SK-N-SH treated with all-trans-retinoic acid at 6 μM for 48 hours (cell line): ENCODE measurements at regions not wholly inside any gene's neighbourhood (a gene's known extent, or its start where the extent isn't known, plus 50 kb on each side); places are given as distances from the start of the nearest gene placed in this dataset.

Experiments used
- ATAC-seq: fragments of 200-7000 bp; cut with Tn5 transposase; 3 replicates; pipeline ENCODE4 v1.9.1; 2020; ENCODE audit warnings: mild to moderate bottlenecking, moderate library complexity
- ARNTL ChIP-seq: fragments of 450-650 bp; formaldehyde crosslinking; IDR thresholded peaks from 2 replicates; pipeline ENCODE4 v1.5.0; 2020; ENCODE audit warnings: low read depth, mild to moderate bottlenecking, moderate library complexity, borderline replicate concordance
- BACH2 ChIP-seq: fragments of 250-450 bp; sonication (Bioruptor Pico); IDR thresholded peaks from 2 replicates; pipeline ENCODE4 v1.9.0; 2021; ENCODE audit warnings: mild to moderate bottlenecking, borderline replicate concordance
- CREB5 ChIP-seq: fragments of 250-450 bp; sonication (Bioruptor Pico); IDR thresholded peaks from 2 replicates; pipeline ENCODE4 v1.5.1; 2020; ENCODE audit warnings: low read depth, mild to moderate bottlenecking, moderate library complexity
- CSDC2 ChIP-seq: fragments of 250-450 bp; sonication (Bioruptor Pico); IDR thresholded peaks from 2 replicates; pipeline ENCODE4 v1.5.0; 2020; ENCODE audit warnings: mild to moderate bottlenecking, moderate library complexity
- ESRRG ChIP-seq: fragments of 250-450 bp; sonication (Bioruptor Pico); IDR thresholded peaks from 2 replicates; pipeline ENCODE4 v1.6.1; 2021; ENCODE audit warnings: mild to moderate bottlenecking
- GLIS3 ChIP-seq: fragments of 250-450 bp; sonication (Bioruptor Pico); IDR thresholded peaks from 2 replicates; pipeline ENCODE4 v1.5.0; 2020; ENCODE audit warnings: mild to moderate bottlenecking, moderate library complexity
- ISL1 ChIP-seq: fragments of 250-450 bp; sonication (Bioruptor Pico); IDR thresholded peaks from 2 replicates; pipeline ENCODE4 v2.1.2; 2022; ENCODE audit warnings: mild to moderate bottlenecking, moderate library complexity
- OSR1 ChIP-seq: fragments of 250-450 bp; sonication (Bioruptor Pico); IDR thresholded peaks from 2 replicates; pipeline ENCODE4 v1.8.0; 2022; ENCODE audit warnings: moderate library complexity, mild to moderate bottlenecking, inconsistent platforms
- PATZ1 ChIP-seq: fragments of 250-450 bp; sonication (Bioruptor Pico); IDR thresholded peaks from 2 replicates; pipeline ENCODE4 v1.8.0; 2020; ENCODE audit warnings: mild to moderate bottlenecking, moderate library complexity, borderline replicate concordance
- POU6F1 ChIP-seq: fragments of 250-450 bp; sonication (Bioruptor Pico); IDR thresholded peaks from 2 replicates; pipeline ENCODE4 v1.8.0; 2021; ENCODE audit warnings: low read depth, mild to moderate bottlenecking, moderate library complexity, borderline replicate concordance
- PPARA ChIP-seq: fragments of 250-450 bp; sonication (Bioruptor Pico); IDR thresholded peaks from 2 replicates; pipeline ENCODE4 v1.5.0; 2020; ENCODE audit warnings: mild to moderate bottlenecking, borderline replicate concordance
- RARB ChIP-seq: fragments of 250-450 bp; sonication (Bioruptor Pico); IDR thresholded peaks from 2 replicates; pipeline ENCODE4 v1.8.0; 2021; ENCODE audit warnings: mild to moderate bottlenecking, moderate library complexity
- SNAI2 ChIP-seq: fragments of 250-450 bp; sonication (Bioruptor Pico); IDR thresholded peaks from 2 replicates; pipeline ENCODE4 v1.5.0; 2020; ENCODE audit warnings: mild to moderate bottlenecking, moderate library complexity
- TOX ChIP-seq: fragments of 250-450 bp; sonication (Bioruptor Pico); IDR thresholded peaks from 2 replicates; pipeline ENCODE4 v1.8.0; 2021; ENCODE audit warnings: mild to moderate bottlenecking, moderate library complexity, borderline replicate concordance
- TSHZ2 ChIP-seq: fragments of 250-450 bp; sonication (Bioruptor Pico); IDR thresholded peaks from 2 replicates; pipeline ENCODE4 v1.5.0; 2020; ENCODE audit warnings: mild to moderate bottlenecking, moderate library complexity
- ZC3H10 ChIP-seq: fragments of 250-450 bp; sonication (Bioruptor Pico); IDR thresholded peaks from 2 replicates; pipeline ENCODE4 v1.5.1; 2021; ENCODE audit warnings: mild to moderate bottlenecking, moderate library complexity
- ZNF565 ChIP-seq: fragments of 450-650 bp; formaldehyde crosslinking; conservative IDR thresholded peaks from 2 replicates; pipeline ENCODE4 v1.5.0; 2020; ENCODE audit warnings: low read depth, mild to moderate bottlenecking, moderate library complexity
- ZNF70 ChIP-seq: fragments of 450-650 bp; formaldehyde crosslinking; IDR thresholded peaks from 2 replicates; pipeline ENCODE4 v1.5.0; 2020; ENCODE audit warnings: mild to moderate bottlenecking, moderate library complexity
- ZNF8 ChIP-seq: fragments of 450-650 bp; formaldehyde crosslinking; IDR thresholded peaks from 2 replicates; pipeline ENCODE4 v1.5.0; 2020; ENCODE audit warnings: mild to moderate bottlenecking, moderate library complexity

- no peak for ATAC-seq
- TF ChIP-seq ZNF8 (CRISPR knock-in tag) (no peak), BACH2 (CRISPR knock-in tag) (no peak), TSHZ2 (CRISPR knock-in tag) (no peak), ZNF565 (CRISPR knock-in tag) (no peak), PATZ1 (no peak), ISL1 (no peak), CSDC2 (CRISPR knock-in tag) (no peak), GLIS3 (CRISPR knock-in tag) (no peak), ARNTL (CRISPR knock-in tag) (no peak), CREB5 (CRISPR knock-in tag) (no peak), ESRRG (CRISPR knock-in tag) (no peak), TOX (no peak), ZNF70 (no peak), POU6F1 (CRISPR knock-in tag) (no peak)
Observed at GRCh38 chr3:154783061-154783460, 297.1 kb upstream of the MME start.

- TF ChIP-seq SNAI2 (CRISPR knock-in tag) (no peak), OSR1 (CRISPR knock-in tag) (no peak), ZNF8 (CRISPR knock-in tag) (no peak), ARNTL (CRISPR knock-in tag) (no peak), TSHZ2 (CRISPR knock-in tag) (no peak), ZNF70 (no peak), RARB (CRISPR knock-in tag) (no peak), PPARA (no peak), ZC3H10 (CRISPR knock-in tag) (no peak), POU6F1 (CRISPR knock-in tag) (no peak)
- ATAC-seq = no peak; the same call in 2 of the 3 replicates
Observed at GRCh38 chr3:154782151-154782550, 298.0 kb upstream of the MME start.
